ENCODE measurements at regions not wholly inside any gene's neighbourhood (a gene's known extent, or its start where the extent isn't known, plus 50 kb on each side); places are given as distances from the start of the nearest gene placed in this dataset.

- DNase-seq (ENCODE audit: low read depth) = no peak
These were observed 368.0 kb downstream of the MEIS1 start for GRCh38 chr2:66802877-66803276.

GRCh38 chr2:66803726-66804125, 368.8 kb downstream of the MEIS1 start:
- no peak for DNase-seq (ENCODE audit: low read depth)

GRCh38 chr2:66805016-66805865, 370.3 kb downstream of the MEIS1 start:
- no peak for DNase-seq (ENCODE audit: low read depth)

- DNase-seq (ENCODE audit: low read depth) = no peak
These were observed 371.0 kb downstream of the MEIS1 start for GRCh38 chr2:66805968-66806367.

- no peak for DNase-seq (ENCODE audit: low read depth)
These were observed 378.6 kb downstream of the MEIS1 start for GRCh38 chr2:66813525-66813924.

GRCh38 chr2:66813976-66814375, 379.1 kb downstream of the MEIS1 start:
- DNase-seq (ENCODE audit: low read depth) = no peak

- DNase-seq (ENCODE audit: low read depth) = no peak
These were observed 380.0 kb downstream of the MEIS1 start for GRCh38 chr2:66814916-66815315.

- no peak for DNase-seq (ENCODE audit: low read depth)
These were observed 381.0 kb downstream of the MEIS1 start for GRCh38 chr2:66815886-66816285.

- no peak for DNase-seq (ENCODE audit: low read depth)
These were observed 386.2 kb downstream of the MEIS1 start for GRCh38 chr2:66821168-66821567.

- no peak for DNase-seq (ENCODE audit: low read depth)
These were observed 387.3 kb downstream of the MEIS1 start for GRCh38 chr2:66822186-66822585.

GRCh38 chr2:66824926-66825325, 390.0 kb downstream of the MEIS1 start:
- no peak for DNase-seq (ENCODE audit: low read depth)

GRCh38 chr2:66827851-66828250, 392.9 kb downstream of the MEIS1 start:
- DNase-seq (ENCODE audit: low read depth) = no peak

GRCh38 chr2:66828876-66829275, 394.0 kb downstream of the MEIS1 start:
- no peak for DNase-seq (ENCODE audit: low read depth)

GRCh38 chr2:66830881-66831280, 396.0 kb downstream of the MEIS1 start:
- no peak for DNase-seq (ENCODE audit: low read depth)

GRCh38 chr2:66832646-66833435, 397.9 kb downstream of the MEIS1 start:
- no peak for DNase-seq (ENCODE audit: low read depth)

GRCh38 chr2:66834859-66835258, 399.9 kb downstream of the MEIS1 start:
- DNase-seq (ENCODE audit: low read depth) = no peak

GRCh38 chr2:66836851-66837250, 401.9 kb downstream of the MEIS1 start:
- DNase-seq (ENCODE audit: low read depth) = no peak

- peak; percentile 95 for DNase-seq (ENCODE audit: low read depth)
These were observed 404.8 kb downstream of the MEIS1 start for GRCh38 chr2:66839551-66840320.

- DNase-seq (ENCODE audit: low read depth) = no peak
These were observed 405.5 kb downstream of the MEIS1 start for GRCh38 chr2:66840321-66841002.

GRCh38 chr2:66843847-66844246, 408.9 kb downstream of the MEIS1 start:
- no peak for DNase-seq (ENCODE audit: low read depth)

GRCh38 chr2:66845307-66845706, 410.4 kb downstream of the MEIS1 start:
- DNase-seq (ENCODE audit: low read depth) = no peak

GRCh38 chr2:66846887-66847286, 412.0 kb downstream of the MEIS1 start:
- DNase-seq (ENCODE audit: low read depth) = no peak

Data from HS-5 (cell line).